SK-N-MC (cell line): ENCODE measurements at regions not wholly inside any gene's neighbourhood (a gene's known extent, or its start where the extent isn't known, plus 50 kb on each side); places are given as distances from the start of the nearest gene placed in this dataset.

ENCODE experiments used
- DNase-seq: peaks from one replicate; pipeline ENCODE4 v3.0.0-alpha.2; 2011; ENCODE audit warnings: low read depth, low spot score
- H3K27ac ChIP-seq: fragments of 200-600 bp; sonication (generic); 2 replicates; pipeline ENCODE4 v1.5.1; 2016; ENCODE audit warnings: mixed run types
- H3K36me3 ChIP-seq: fragments of 200-600 bp; sonication (generic); 2 replicates; pipeline ENCODE4 v1.6.1; 2017; ENCODE audit warnings: antibody characterized with exemption, low read length, mixed read lengths; ENCODE audit not compliant: insufficient read depth
- H3K4me3 ChIP-seq: fragments of 200-600 bp; sonication (generic); 2 replicates; pipeline ENCODE4 v1.5.1; 2016
- H3K9ac ChIP-seq: fragments of 200-600 bp; sonication (generic); 2 replicates; pipeline ENCODE4 v1.8.0; 2017; ENCODE audit warnings: mixed run types, mixed read lengths; ENCODE audit not compliant: insufficient read length
- H3K9me3 ChIP-seq: fragments of 200-600 bp; sonication (generic); 2 replicates; pipeline ENCODE4 v1.6.1; 2017; ENCODE audit warnings: low read depth, mild to moderate bottlenecking, antibody characterized with exemption, low read length, moderate library complexity, mixed read lengths
- EZH2 ChIP-seq: fragments of 200-600 bp; sonication (generic); IDR thresholded peaks from one replicate; pipeline ENCODE4 v1.6.1; 2017; ENCODE audit warnings: antibody characterized with exemption
- FOXP2 ChIP-seq: optimal IDR thresholded peaks from 2 replicates; pipeline ENCODE3; 2011; ENCODE audit warnings: mild to moderate bottlenecking, moderate library complexity; ENCODE audit not compliant: insufficient read depth; ENCODE audit errors: extremely low read length, control extremely low read depth
- POLR2AphosphoS5 ChIP-seq: IDR thresholded peaks from 2 replicates; pipeline ENCODE4 v1.6.1; 2012; ENCODE audit warnings: mild to moderate bottlenecking, low read depth, low read length, borderline replicate concordance

- TF ChIP-seq EZH2 (no peak), FOXP2 (no peak), POLR2AphosphoS5 (no peak)
- no peak for DNase-seq
- no peaks in the 10 kb centered on the region for H3K36me3 ChIP-seq
- H3K27ac ChIP-seq, result no peak overlapping the region
- H3K9ac ChIP-seq, result no peak overlapping the region
- H3K4me3 ChIP-seq, result no peak overlapping the region
- H3K9me3 ChIP-seq, result no peaks in the 10 kb centered on the region
These were observed 76.9 kb upstream of the B3GAT1 start for GRCh38 chr11:134488913-134489312.

- H3K27ac ChIP-seq, result no peak overlapping the region
- H3K9me3 ChIP-seq, result no peaks in the 10 kb centered on the region
- no peak overlapping the region for H3K9ac ChIP-seq
These were observed 76.5 kb upstream of the B3GAT1 start for GRCh38 chr11:134488512-134488911.

GRCh38 chr11:134487696-134488095 lies 75.7 kb upstream of the B3GAT1 start:
- no peak for DNase-seq
- Histone ChIP-seq H3K4me3 (no peak overlapping the region), H3K9me3 (no peaks in the 10 kb centered on the region), H3K36me3 (no peaks in the 10 kb centered on the region), H3K27ac (no peak overlapping the region), H3K9ac (no peak overlapping the region)
- TF ChIP-seq POLR2AphosphoS5, result no peak
- no peak for TF ChIP-seq EZH2
- no peak for TF ChIP-seq FOXP2

More at GRCh38 chr11:134488512-134488911, 76.5 kb upstream of the B3GAT1 start:
- Histone ChIP-seq H3K4me3 (no peak overlapping the region), H3K36me3 (no peaks in the 10 kb centered on the region)
- TF ChIP-seq FOXP2, result no peak
- DNase-seq, result no peak

GRCh38 chr11:134486704-134487103 lies 74.7 kb upstream of the B3GAT1 start:
- H3K9me3 ChIP-seq, result no peaks in the 10 kb centered on the region
- no peak overlapping the region for H3K9ac ChIP-seq
- H3K4me3 ChIP-seq, result no peak overlapping the region
- no peaks in the 10 kb centered on the region for H3K36me3 ChIP-seq
- no peak overlapping the region for H3K27ac ChIP-seq
- TF ChIP-seq FOXP2, result no peak
- no peak for TF ChIP-seq POLR2AphosphoS5
- DNase-seq, result no peak

GRCh38 chr11:134486106-134486505 lies 74.1 kb upstream of the B3GAT1 start:
- Histone ChIP-seq H3K9ac (no peak overlapping the region), H3K27ac (no peak overlapping the region), H3K36me3 (no peaks in the 10 kb centered on the region), H3K9me3 (no peaks in the 10 kb centered on the region), H3K4me3 (no peak overlapping the region)
- TF ChIP-seq FOXP2 (no peak), POLR2AphosphoS5 (no peak), EZH2 (no peak)
- DNase-seq, result no peak

- no peaks in the 10 kb centered on the region for H3K36me3 ChIP-seq
- no peaks in the 10 kb centered on the region for H3K9me3 ChIP-seq
- no peak overlapping the region for H3K9ac ChIP-seq
- H3K4me3 ChIP-seq, result no peak overlapping the region
- H3K27ac ChIP-seq, result no peak overlapping the region
- no peak for DNase-seq
- no peak for TF ChIP-seq FOXP2
- TF ChIP-seq POLR2AphosphoS5, result no peak
- no peak for TF ChIP-seq EZH2
These were observed 73.3 kb upstream of the B3GAT1 start for GRCh38 chr11:134485316-134485715.

GRCh38 chr11:134483857-134484256 lies 71.8 kb upstream of the B3GAT1 start:
- no peak overlapping the region for H3K9ac ChIP-seq
- H3K4me3 ChIP-seq, result no peak overlapping the region
- no peak overlapping the region for H3K27ac ChIP-seq
- DNase-seq, result no peak
- TF ChIP-seq FOXP2 (no peak), POLR2AphosphoS5 (no peak)
- no peaks in the 10 kb centered on the region for H3K9me3 ChIP-seq
- H3K36me3 ChIP-seq, result no peaks in the 10 kb centered on the region

GRCh38 chr11:134483291-134483690 lies 71.2 kb upstream of the B3GAT1 start:
- H3K36me3 ChIP-seq, result no peaks in the 10 kb centered on the region
- no peak overlapping the region for H3K9ac ChIP-seq
- no peak for DNase-seq
- no peak overlapping the region for H3K27ac ChIP-seq
- TF ChIP-seq POLR2AphosphoS5, result no peak
- TF ChIP-seq FOXP2, result no peak
- no peak for TF ChIP-seq EZH2
- no peak overlapping the region for H3K4me3 ChIP-seq
- H3K9me3 ChIP-seq, result no peaks in the 10 kb centered on the region

- TF ChIP-seq POLR2AphosphoS5 (no peak), EZH2 (no peak), FOXP2 (no peak)
- Histone ChIP-seq H3K36me3 (no peaks in the 10 kb centered on the region), H3K27ac (no peak overlapping the region), H3K9me3 (no peaks in the 10 kb centered on the region), H3K9ac (no peak overlapping the region), H3K4me3 (no peak overlapping the region)
- no peak for DNase-seq
These were observed 70.8 kb upstream of the B3GAT1 start for GRCh38 chr11:134482865-134483264.
